ENCODE measurements at regions not wholly inside any gene's neighbourhood (a gene's known extent, or its start where the extent isn't known, plus 50 kb on each side); places are given as distances from the start of the nearest gene placed in this dataset.

GRCh38 chr16:52634104-52634503, 87.2 kb upstream of the TOX3 start:
- no peak for DNase-seq

- no peak for DNase-seq
These were observed 86.3 kb upstream of the TOX3 start for GRCh38 chr16:52633230-52633629.

- no peak for DNase-seq
These were observed 84.8 kb upstream of the TOX3 start for GRCh38 chr16:52631711-52632110.

GRCh38 chr16:52630711-52631110, 83.8 kb upstream of the TOX3 start:
- DNase-seq = no peak

GRCh38 chr16:52629296-52629695, 82.4 kb upstream of the TOX3 start:
- DNase-seq = no peak

GRCh38 chr16:52624891-52625290, 77.9 kb upstream of the TOX3 start:
- no peak for DNase-seq

GRCh38 chr16:52621651-52622050, 74.7 kb upstream of the TOX3 start:
- no peak for DNase-seq

- DNase-seq = no peak
These were observed 72.0 kb upstream of the TOX3 start for GRCh38 chr16:52618753-52619497.

- no peak for DNase-seq
These were observed 70.6 kb upstream of the TOX3 start for GRCh38 chr16:52617591-52617990.

GRCh38 chr16:52613508-52613907, 66.6 kb upstream of the TOX3 start:
- DNase-seq = no peak

GRCh38 chr16:52611817-52612673, 65.1 kb upstream of the TOX3 start:
- no peak for DNase-seq

- no peak for DNase-seq
These were observed 56.1 kb upstream of the TOX3 start for GRCh38 chr16:52603015-52603414.

- DNase-seq = no peak
These were observed 51.0 kb upstream of the TOX3 start for GRCh38 chr16:52597772-52598483.

GRCh38 chr16:52597073-52597771, 50.3 kb upstream of the TOX3 start:
- DNase-seq = no peak

Data from right hindlimb (tissue), 1 donor.